K562 (cell line): ENCODE measurements at regions not wholly inside any gene's neighbourhood (a gene's known extent, or its start where the extent isn't known, plus 50 kb on each side); places are given as distances from the start of the nearest gene placed in this dataset.

Experiments
- ATAC-seq: fragments of 200-7000 bp; cut with Tn5 transposase; 3 replicates; pipeline ENCODE4 v1.9.1; 2020; ENCODE audit warnings: moderate library complexity
- BruUV-seq: library from RNA; stranded (reverse); fragments of 400-500 nt; replicated peaks from 2 replicates; lab custom pipeline; 2021; lab: Mats Ljungman, UMichigan
- CTCF ChIA-PET: fragments of 300-600 bp; formaldehyde crosslinking; extraction: SDS; loops from one replicate; lab custom pipeline; 2021; ENCODE audit warnings: low intra/inter-chr PET ratio; lab: Yijun Ruan, JAX
- POLR2A ChIA-PET: fragments of 300-600, 350-650 bp; sonication (Branson Sonifier 250); formaldehyde crosslinking; extraction: SDS; loops from one replicate; lab custom pipeline; 2021; ENCODE audit warnings: antibody characterized with exemption, inconsistent platforms; lab: Yijun Ruan, JAX
- DNase-seq, 4 experiments: peaks; one replicate each; pipeline versions ENCODE4 v3.0.0 to v3.0.0-alpha.2; 2011 to 2018; ENCODE audit warnings: low spot score in 3 of 4, mixed read lengths in 3 of 4; ENCODE audit errors: extremely low read depth in 1 of 4
- FAIRE-seq: peaks from 2 replicates; lab custom pipeline; 2011; peaks lifted over from hg19 to GRCh38; lab: Jason Lieb, UNC
- H2AFZ ChIP-seq: 2 replicates; pipeline ENCODE4 v1.6.0; 2011; ENCODE audit warnings: low read depth, low read length, control low read depth, inconsistent platforms
- H3K27ac ChIP-seq: fragments of 200-600 bp; 3 replicates; pipeline ENCODE4 v1.8.0; 2011; ENCODE audit warnings: low read depth, mild to moderate bottlenecking, control low read depth, inconsistent platforms, low read length, moderate library complexity, mixed read lengths; ENCODE audit errors: extremely low read depth
- H3K27me3 ChIP-seq, 2 experiments: fragments of 300-600 bp in 1 of 2; 2 replicates in 1 of 2; 3 replicates in 1 of 2; pipeline versions ENCODE4 v1.6.0 to v1.8.0; 2011; ENCODE audit warnings: inconsistent platforms in 2 of 2, low read length in 2 of 2, mild to moderate bottlenecking in 1 of 2, mixed read lengths in 1 of 2, moderate library complexity in 1 of 2; ENCODE audit not compliant: control insufficient read depth in 2 of 2, insufficient read depth in 2 of 2
- H3K36me3 ChIP-seq: fragments of 300-600 bp; 3 replicates; pipeline ENCODE4 v1.8.0; 2011; ENCODE audit warnings: mild to moderate bottlenecking, low read length, inconsistent platforms; ENCODE audit not compliant: control insufficient read depth, insufficient read depth
- H3K4me1 ChIP-seq, 2 experiments: fragments of 200-600 bp in 1 of 2; replicated peaks in 1 of 2; 2 replicates in 1 of 2; 3 replicates in 1 of 2; pipeline versions ENCODE4 v1.5.1 to v1.8.0; 2011; ENCODE audit warnings: inconsistent platforms in 2 of 2, low read length in 2 of 2, mild to moderate bottlenecking in 1 of 2, mixed read lengths in 1 of 2, moderate library complexity in 1 of 2; ENCODE audit not compliant: control insufficient read depth in 2 of 2, insufficient read depth in 2 of 2
- H3K4me2 ChIP-seq: 2 replicates; pipeline ENCODE4 v1.6.1; 2011; ENCODE audit warnings: low read length, control low read depth, inconsistent platforms, mixed read lengths; ENCODE audit not compliant: insufficient read depth
- H3K4me3 ChIP-seq: fragments of 200-600 bp; sonication (generic), shearing (Covaris generic); 2 replicates; pipeline ENCODE4 v1.5.1; 2016; ENCODE audit warnings: control low read depth, inconsistent platforms
- H3K79me2 ChIP-seq: fragments of 200-600 bp; 3 replicates; pipeline ENCODE4 v1.8.0; 2011; ENCODE audit warnings: low read length, inconsistent platforms; ENCODE audit not compliant: control insufficient read depth, insufficient read depth
- H3K9ac ChIP-seq, 2 experiments: 2 replicates each; pipeline versions ENCODE4 v1.6.0 to v1.6.1; 2011; ENCODE audit warnings: low read depth in 2 of 2, low read length in 2 of 2, control low read depth in 1 of 2, inconsistent platforms in 1 of 2, mild to moderate bottlenecking in 1 of 2, mixed read lengths in 1 of 2; ENCODE audit not compliant: insufficient read depth in 1 of 2
- H3K9me1 ChIP-seq: one replicate; pipeline ENCODE4 v1.6.0; 2011; ENCODE audit warnings: inconsistent platforms, mild to moderate bottlenecking, low read length, moderate library complexity; ENCODE audit not compliant: control insufficient read depth, insufficient read depth
- H3K9me3 ChIP-seq: replicated peaks from 2 replicates; pipeline ENCODE4 v1.5.1; 2011; ENCODE audit warnings: low read depth, low read length, inconsistent platforms; ENCODE audit not compliant: control insufficient read depth, insufficient read depth
- H4K20me1 ChIP-seq: replicated peaks from 2 replicates; pipeline ENCODE4 v1.6.1; 2011; ENCODE audit warnings: low read length, inconsistent platforms, mixed read lengths; ENCODE audit not compliant: control insufficient read depth, insufficient read depth
- BCOR ChIP-seq: fragments of 450-650 bp; IDR thresholded peaks from 2 replicates; pipeline ENCODE4 v1.6.1; 2016
- FOXJ2 ChIP-seq: fragments of 200-800 bp; sonication (Bioruptor generic); IDR thresholded peaks from 2 replicates; pipeline ENCODE4 v1.6.1; 2016; ENCODE audit warnings: missing genetic modification characterization, missing compliant biosample characterization
- HDAC8 ChIP-seq: fragments of 450-650 bp; IDR thresholded peaks from 2 replicates; pipeline ENCODE4 v1.6.1; 2016; ENCODE audit warnings: mild to moderate bottlenecking, missing genetic modification characterization, moderate library complexity, missing compliant biosample characterization
- LCOR ChIP-seq: sonication (generic); formaldehyde crosslinking; IDR thresholded peaks from 2 replicates; pipeline ENCODE4 v1.8.0; 2022; ENCODE audit warnings: mild to moderate bottlenecking, missing genetic modification reagents
- NELFE ChIP-seq: IDR thresholded peaks from 2 replicates; pipeline ENCODE4 v1.6.1; 2011; ENCODE audit warnings: mild to moderate bottlenecking; ENCODE audit not compliant: insufficient read depth, insufficient read length
- NFIX ChIP-seq: fragments of 250-450 bp; sonication (Bioruptor Pico); IDR thresholded peaks from 2 replicates; pipeline ENCODE4 v1.4.0; 2020; ENCODE audit warnings: low read depth, mild to moderate bottlenecking, moderate library complexity
- NFYB ChIP-seq: IDR thresholded peaks from 2 replicates; pipeline ENCODE4 v1.6.1; 2011; ENCODE audit warnings: mild to moderate bottlenecking, moderate library complexity; ENCODE audit not compliant: insufficient read length; ENCODE audit errors: extremely low read depth
- NR2C1 ChIP-seq, 2 experiments: fragments of 450-650 bp; IDR thresholded peaks; 2 replicates each; pipeline ENCODE4 v1.6.1; 2017; ENCODE audit warnings: mild to moderate bottlenecking in 2 of 2, antibody characterized with exemption in 1 of 2, inconsistent platforms in 1 of 2, missing compliant biosample characterization in 1 of 2, missing genetic modification characterization in 1 of 2
- NR3C1 ChIP-seq: sonication (generic); formaldehyde crosslinking; IDR thresholded peaks from 2 replicates; pipeline ENCODE4 v1.8.1; 2022; ENCODE audit warnings: missing genetic modification reagents
- RCOR1 ChIP-seq, 2 experiments: IDR thresholded peaks; 2 replicates each; pipeline ENCODE4 v1.6.1; 2012; ENCODE audit warnings: low read depth in 2 of 2, low read length in 2 of 2, borderline replicate concordance in 1 of 2, improper control_type of control experiment in 1 of 2
- SRSF3 ChIP-seq: fragments of 200-400 bp; formaldehyde crosslinking; IDR thresholded peaks from 2 replicates; pipeline ENCODE4 v1.6.1; 2016; ENCODE audit warnings: mild to moderate bottlenecking, low read length, moderate library complexity; ENCODE audit not compliant: insufficient read depth
- TFAM ChIP-seq: fragments of 250-450 bp; sonication (Bioruptor Pico); conservative IDR thresholded peaks from 2 replicates; pipeline ENCODE4 v1.5.0; 2021; ENCODE audit warnings: mild to moderate bottlenecking, moderate library complexity
- ZFP30 ChIP-seq: fragments of 250-450 bp; sonication (Bioruptor Pico); IDR thresholded peaks from 2 replicates; pipeline ENCODE4 v1.8.0; 2022; ENCODE audit warnings: moderate library complexity, mild to moderate bottlenecking, inconsistent platforms, borderline replicate concordance
- ZFPM2 ChIP-seq: fragments of 250-450 bp; sonication (Bioruptor Pico); IDR thresholded peaks from 2 replicates; pipeline ENCODE4 v1.5.1; 2022; ENCODE audit warnings: mild to moderate bottlenecking
- ZNF165 ChIP-seq: fragments of 250-450 bp; sonication (Bioruptor Pico); IDR thresholded peaks from 2 replicates; pipeline ENCODE4 v1.4.0; 2020; ENCODE audit warnings: borderline replicate concordance
- ZNF23 ChIP-seq: fragments of 250-450 bp; sonication (Bioruptor Pico); IDR thresholded peaks from 2 replicates; pipeline ENCODE4 v1.4.0; 2020; ENCODE audit warnings: mild to moderate bottlenecking
- ZNF384 ChIP-seq: IDR thresholded peaks from 2 replicates; pipeline ENCODE4 v1.6.1; 2012; ENCODE audit warnings: low read depth, low read length, improper control_type of control experiment
- ZNF398 ChIP-seq: fragments of 250-450 bp; sonication (Bioruptor Pico); IDR thresholded peaks from 2 replicates; pipeline ENCODE4 v1.8.0; 2021; ENCODE audit warnings: moderate library complexity, mild to moderate bottlenecking, inconsistent platforms
- ZNF778 ChIP-seq: fragments of 450-650 bp; formaldehyde crosslinking; IDR thresholded peaks from 2 replicates; pipeline ENCODE4 v1.4.0; 2020; ENCODE audit warnings: mild to moderate bottlenecking, moderate library complexity
- WGBS: fragments of 100-300 bp; shearing (Covaris generic); methylation state at CpG from one replicate; pipeline ENCODE4 v1.1.6; 2016; ENCODE audit warnings: low coverage, mixed read lengths; ENCODE audit not compliant: insufficient coverage; ENCODE audit errors: missing lambda C conversion rate; 5-methylcytosine and 5-hydroxymethylcytosine counted together
- in situ Hi-C: fragments of 300-500 bp; cut with MboI; formaldehyde crosslinking; loops from 4 replicates; pipeline ENCODE4 v1.15.0; 2018; ENCODE audit warnings: inconsistent platforms, mixed read lengths
- intact Hi-C: fragments of 100-400 bp; cut with micrococcal nuclease; formaldehyde crosslinking; loops from 2 replicates; pipeline ENCODE4 v1.14.2; 2022

- no peak for TF ChIP-seq FOXJ2 (tag)
- TF ChIP-seq ZFP30: no peak
- TF ChIP-seq ZFPM2 (CRISPR knock-in tag): no peak
- TF ChIP-seq ZNF165 (CRISPR knock-in tag): no peak
- TF ChIP-seq HDAC8: no peak
- TF ChIP-seq NR3C1: no peak
- no peak for TF ChIP-seq NR2C1 (IDR thresholded peaks at IDR 0.05)
- TF ChIP-seq NR2C1 (tag; IDR thresholded peaks at IDR 0.05): no peak
Measured at GRCh38 chr16:76885776-76886537, 305.0 kb upstream of the MON1B start (continued).

- BruUV-seq: no TSS peak
- no peak overlapping the region for H3K4me2 ChIP-seq
- no peak for ATAC-seq
- TF ChIP-seq RCOR1 (IDR thresholded peaks at IDR 0.05; ENCODE audit: borderline replicate concordance in 1 of 2, low read depth in 2 of 2, low read length in 2 of 2): no peak
- no peak for TF ChIP-seq LCOR (CRISPR knock-in tag)
- no peak for TF ChIP-seq TFAM (CRISPR knock-in tag)
- TF ChIP-seq ZNF23 (CRISPR knock-in tag): no peak
- no peak for TF ChIP-seq NELFE
- no peak for TF ChIP-seq ZNF778 (CRISPR knock-in tag)
- no peak for TF ChIP-seq ZNF398 (CRISPR knock-in tag)
- TF ChIP-seq NFYB: no peak
- no peak for TF ChIP-seq SRSF3
- no peak for TF ChIP-seq NFIX (CRISPR knock-in tag)
- no peak for TF ChIP-seq BCOR
- no peak for TF ChIP-seq ZNF384
Measured at GRCh38 chr16:76897816-76898215, 293.2 kb upstream of the MON1B start.

More at GRCh38 chr16:76897816-76898215, 293.2 kb upstream of the MON1B start:
- H3K27ac ChIP-seq: no peak overlapping the region
- 0% methylated on average over 1 of the region's 1 CpG for WGBS
- CTCF ChIA-PET: no interaction called here
- FAIRE-seq (no peak), DNase-seq (no peak)
- intact Hi-C loops (no loop called here), in situ Hi-C loops (no loop called here)
- no peaks in the 10 kb centered on the region for H3K79me2 ChIP-seq
- no peaks in the 10 kb centered on the region for H3K9me1 ChIP-seq
- no peaks in the 10 kb centered on the region for H3K36me3 ChIP-seq
- no peak overlapping the region for H3K9ac ChIP-seq
- H3K4me1 ChIP-seq: no peaks in the 10 kb centered on the region
- H4K20me1 ChIP-seq: no peaks in the 10 kb centered on the region
- no peaks in the 10 kb centered on the region for H3K27me3 ChIP-seq
- 0 out of 2 replicates have a peak, but pooled peaks cover 1% of the 10 kb centered on the region for H3K9me3 ChIP-seq
- no peak overlapping the region for H2AFZ ChIP-seq
- POLR2A ChIA-PET: no interaction called here
- H3K4me3 ChIP-seq: no peak overlapping the region
